GM03348 (cell line): ENCODE measurements at regions not wholly inside any gene's neighbourhood (a gene's known extent, or its start where the extent isn't known, plus 50 kb on each side); places are given as distances from the start of the nearest gene placed in this dataset.
"Not testable (repeated sequence)": the region's sequence is repeated elsewhere in the genome, so short reads cannot be mapped to it uniquely, and the experiment has no call there.

Source experiments
- DNase-seq: peaks from one replicate; pipeline ENCODE4 v3.0.0; 2012; ENCODE audit warnings: low spot score

GRCh38 chr12:70070494-70071007 is 172.7 kb upstream of the CNOT2 start:
- DNase-seq: peak; percentile 29

- DNase-seq: no peak
Observed at GRCh38 chr12:70074510-70074909, 168.7 kb upstream of the CNOT2 start.

- no peak for DNase-seq
Observed at GRCh38 chr12:70077441-70077840, 165.8 kb upstream of the CNOT2 start.

GRCh38 chr12:70078161-70078560 is 165.1 kb upstream of the CNOT2 start:
- DNase-seq: no peak

- DNase-seq: no peak
Observed at GRCh38 chr12:70080566-70080965, 162.7 kb upstream of the CNOT2 start.

GRCh38 chr12:70082997-70083676 is 160.1 kb upstream of the CNOT2 start:
- DNase-seq: no peak

GRCh38 chr12:70083677-70084020 is 159.6 kb upstream of the CNOT2 start:
- DNase-seq: no peak

GRCh38 chr12:70086372-70086771 is 156.9 kb upstream of the CNOT2 start:
- not testable (repeated sequence) for DNase-seq

- DNase-seq: no peak
Observed at GRCh38 chr12:70091021-70091521, 152.2 kb upstream of the CNOT2 start.

GRCh38 chr12:70094467-70094866 is 148.8 kb upstream of the CNOT2 start:
- DNase-seq: no peak

GRCh38 chr12:70096759-70097410 is 146.3 kb upstream of the CNOT2 start:
- DNase-seq: no peak

- no peak for DNase-seq
Observed at GRCh38 chr12:70101064-70101463, 142.2 kb upstream of the CNOT2 start.

GRCh38 chr12:70106347-70106746 is 136.9 kb upstream of the CNOT2 start:
- DNase-seq: no peak

- DNase-seq: no peak
Observed at GRCh38 chr12:70110085-70110484, 133.1 kb upstream of the CNOT2 start.

GRCh38 chr12:70117670-70118069 is 125.6 kb upstream of the CNOT2 start:
- DNase-seq: no peak

- no peak for DNase-seq
Observed at GRCh38 chr12:70120970-70121369, 122.3 kb upstream of the CNOT2 start.

GRCh38 chr12:70121562-70121961 is 121.7 kb upstream of the CNOT2 start:
- no peak for DNase-seq

- no peak for DNase-seq
Observed at GRCh38 chr12:70122804-70123203, 120.4 kb upstream of the CNOT2 start.

GRCh38 chr12:70149013-70149412 is 94.2 kb upstream of the CNOT2 start:
- no peak for DNase-seq

- DNase-seq: no peak
Observed at GRCh38 chr12:70149665-70150064, 93.6 kb upstream of the CNOT2 start.

- DNase-seq: no peak
Observed at GRCh38 chr12:70150230-70150629, 93.0 kb upstream of the CNOT2 start.

- DNase-seq: no peak
Observed at GRCh38 chr12:70151993-70152392, 91.2 kb upstream of the CNOT2 start.

- DNase-seq: no peak
Observed at GRCh38 chr12:70154087-70154638, 89.1 kb upstream of the CNOT2 start.
